DMS 273 (cell line): ENCODE measurements at regions not wholly inside any gene's neighbourhood (a gene's known extent, or its start where the extent isn't known, plus 50 kb on each side); places are given as distances from the start of the nearest gene placed in this dataset.
"Not testable (repeated sequence)": the region's sequence is repeated elsewhere in the genome, so short reads cannot be mapped to it uniquely, and the experiment has no call there.

Experiments
- DNase-seq: peaks from one replicate; lab custom pipeline; 2025; ENCODE audit not compliant: unreplicated experiment; lab: John Stamatoyannopoulos, UW

GRCh38 chr6:103122766-103123601 lies 1729.5 kb downstream of the GRIK2 start:
- peak; percentile 88 for DNase-seq

- DNase-seq, result no peak
Observed at GRCh38 chr6:103119056-103119455, 1725.5 kb downstream of the GRIK2 start.

DNA sequence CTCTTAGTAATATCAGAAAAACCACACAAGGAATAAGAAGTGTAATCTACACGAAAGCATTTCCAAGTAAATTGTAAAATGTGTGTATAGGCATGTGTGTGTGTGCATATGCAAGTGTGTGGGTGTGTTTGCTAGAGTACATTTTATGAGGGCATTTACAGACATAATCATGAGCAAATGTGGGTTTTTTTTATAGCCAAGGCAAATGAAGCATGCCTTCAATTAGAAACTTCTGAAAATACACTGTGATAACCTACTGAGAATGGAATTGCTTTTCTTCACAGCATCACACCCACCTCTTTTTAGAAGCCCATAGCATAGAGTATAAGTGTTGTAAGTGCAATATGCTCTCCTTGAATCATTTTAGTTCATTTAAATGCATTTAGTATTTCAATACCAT lies 1721.1 kb downstream of the GRIK2 start:
- DNase-seq, result no peak

GRCh38 chr6:103113416-103113815 lies 1719.9 kb downstream of the GRIK2 start:
- DNase-seq, result no peak

- no peak for DNase-seq
Observed at GRCh38 chr6:103107985-103108384, 1714.5 kb downstream of the GRIK2 start.

DNA sequence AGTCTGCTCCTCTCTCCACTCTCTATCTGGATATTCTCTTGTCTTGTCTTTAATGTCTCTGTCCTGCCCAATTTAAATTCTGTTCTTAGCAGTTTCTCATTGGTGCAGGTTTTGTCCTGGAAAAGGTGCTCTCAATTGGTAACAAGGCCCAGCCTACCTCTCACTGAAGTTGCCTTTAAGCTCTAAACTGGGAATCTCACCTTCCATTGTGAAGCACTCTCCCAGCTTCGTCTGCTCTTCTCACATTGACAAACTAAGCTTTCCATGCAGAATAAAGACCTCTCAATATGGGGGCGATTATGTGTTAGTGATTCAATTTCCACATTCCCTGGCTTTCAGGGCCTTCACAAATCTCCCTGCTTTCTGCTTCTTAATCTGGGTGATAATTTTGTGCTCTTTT lies 1712.2 kb downstream of the GRIK2 start:
- DNase-seq, result no peak

DNA sequence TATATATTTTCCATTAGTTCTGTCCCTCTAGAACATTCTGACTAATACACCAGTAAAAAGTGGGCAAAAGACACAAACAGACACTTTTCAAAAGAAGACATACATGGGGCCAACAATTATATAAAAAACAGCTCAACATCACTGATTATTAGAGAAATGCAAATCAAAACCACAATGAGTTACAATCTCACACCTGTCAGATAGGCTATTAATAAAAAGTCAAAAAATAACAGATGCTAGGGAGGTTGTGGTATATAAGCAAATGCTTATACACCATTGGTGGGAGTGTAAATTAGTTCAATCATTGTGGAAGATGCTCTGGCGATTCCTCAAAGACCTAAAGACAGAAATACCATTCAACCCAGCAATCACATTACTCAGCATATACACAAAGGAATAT lies 1707.8 kb downstream of the GRIK2 start:
- no peak for DNase-seq

GRCh38 chr6:103092414-103092813 lies 1698.9 kb downstream of the GRIK2 start:
- not testable (repeated sequence) for DNase-seq

GRCh38 chr6:103085801-103086200 lies 1692.3 kb downstream of the GRIK2 start:
- no peak for DNase-seq

- peak; percentile 60 for DNase-seq
Observed at GRCh38 chr6:103081876-103082630, 1688.5 kb downstream of the GRIK2 start.

- no peak for DNase-seq
Observed at GRCh38 chr6:103081126-103081525, 1687.6 kb downstream of the GRIK2 start.

GRCh38 chr6:103080497-103080896 lies 1687.0 kb downstream of the GRIK2 start:
- DNase-seq, result no peak

GRCh38 chr6:103079867-103080266 lies 1686.4 kb downstream of the GRIK2 start:
- no peak for DNase-seq

DNA sequence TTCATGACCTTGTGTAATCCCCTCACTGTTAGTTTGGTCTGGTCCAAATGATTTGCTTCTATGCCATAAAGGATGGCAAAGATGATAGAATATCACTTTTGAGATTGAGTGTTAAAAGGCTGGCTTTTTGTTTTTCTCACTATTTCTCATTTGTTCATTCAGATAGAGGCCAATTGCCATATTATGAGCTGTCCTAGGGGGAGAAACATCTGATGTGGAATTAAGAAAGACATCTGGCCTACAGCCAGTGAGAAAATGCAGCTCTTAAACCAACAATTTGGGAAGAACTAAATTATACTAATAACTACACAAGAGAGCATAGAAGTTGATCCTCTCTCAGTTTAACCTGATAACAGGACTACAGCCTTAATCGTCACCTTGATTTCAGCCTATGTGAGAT lies 1668.6 kb downstream of the GRIK2 start:
- DNase-seq, result no peak

GRCh38 chr6:103047567-103047966 lies 1654.1 kb downstream of the GRIK2 start:
- DNase-seq, result no peak

DNA sequence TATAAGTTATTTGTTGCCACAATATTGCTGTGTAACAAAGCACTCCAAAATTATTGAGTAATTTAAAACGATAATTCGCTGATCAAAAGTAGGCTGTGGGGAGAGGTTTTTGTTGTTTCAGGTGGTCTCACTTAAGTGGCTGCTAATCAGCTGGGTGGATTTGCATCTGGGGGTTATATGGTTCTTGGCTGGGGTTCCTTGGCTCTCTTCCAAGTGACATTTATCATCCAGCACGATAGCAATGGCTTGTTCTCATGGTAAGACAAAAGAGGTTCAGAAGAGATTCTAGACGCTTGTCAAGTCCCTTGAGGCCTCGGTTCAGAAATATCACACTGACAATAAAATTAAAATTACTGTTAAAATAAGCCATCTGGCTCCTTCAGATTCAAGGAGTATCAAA lies 1648.8 kb downstream of the GRIK2 start:
- no peak for DNase-seq

DNA sequence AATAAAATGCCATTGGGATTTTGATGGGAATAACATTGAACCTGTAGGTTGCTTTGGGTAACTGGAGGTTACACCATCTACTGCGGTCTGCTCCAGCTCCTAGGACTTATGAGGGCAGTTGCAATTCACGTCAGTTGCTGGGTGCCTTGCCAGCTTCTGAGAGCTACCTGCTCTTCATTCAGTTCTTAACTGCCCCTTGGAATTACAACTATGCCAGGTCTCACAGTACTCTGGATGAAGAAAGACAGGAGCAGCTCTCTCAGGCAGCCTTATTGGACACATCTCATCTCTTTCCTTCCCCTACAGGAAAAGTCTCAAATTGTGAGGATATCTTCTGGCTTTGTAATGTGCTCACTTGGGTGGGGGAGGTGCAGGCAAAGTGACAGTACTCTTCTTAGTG lies 1643.3 kb downstream of the GRIK2 start:
- no peak for DNase-seq

GRCh38 chr6:103027271-103027931 lies 1633.9 kb downstream of the GRIK2 start:
- no peak for DNase-seq

DNA sequence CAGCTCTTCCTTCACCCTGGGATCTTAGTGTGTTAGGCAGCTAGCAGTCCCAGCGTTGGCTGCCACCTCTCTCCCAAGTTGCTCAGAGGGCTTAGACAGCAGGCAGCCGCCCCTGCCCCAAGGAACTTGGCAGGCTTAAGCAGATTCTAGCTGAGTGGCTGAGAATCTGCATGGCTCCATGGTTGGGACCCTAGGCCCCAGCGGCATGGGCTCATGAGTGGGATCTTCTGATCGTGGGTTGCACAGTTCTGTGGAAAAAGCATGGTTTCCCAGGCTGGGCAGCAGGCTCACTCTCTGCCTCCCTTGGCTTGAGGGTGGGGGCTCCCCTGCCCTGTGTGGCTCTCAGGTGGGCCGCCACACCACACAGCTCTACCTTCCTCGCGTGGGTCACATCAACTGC lies 1624.9 kb downstream of the GRIK2 start:
- no peak for DNase-seq

DNA sequence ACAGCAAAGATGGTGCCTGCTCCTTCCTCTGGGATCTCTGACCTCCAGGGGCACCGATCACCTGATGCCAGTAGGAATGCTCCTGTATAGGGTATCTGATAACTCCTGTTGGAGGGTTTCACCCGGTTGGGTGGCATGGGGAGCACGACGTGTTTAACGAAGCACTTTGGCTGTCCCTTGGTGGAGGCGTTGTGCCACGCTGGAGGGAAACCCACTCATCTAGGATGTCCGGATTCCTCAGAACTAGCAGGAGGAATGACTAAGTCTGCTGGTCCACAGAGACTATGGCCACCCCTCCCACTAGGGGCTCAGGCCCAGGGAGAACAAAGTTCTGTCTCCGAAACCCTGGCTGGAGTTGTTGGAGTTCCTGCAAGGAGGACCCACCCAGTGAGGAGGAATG lies 1624.4 kb downstream of the GRIK2 start:
- no peak for DNase-seq

GRCh38 chr6:103011605-103012004 lies 1618.1 kb downstream of the GRIK2 start:
- no peak for DNase-seq

DNA sequence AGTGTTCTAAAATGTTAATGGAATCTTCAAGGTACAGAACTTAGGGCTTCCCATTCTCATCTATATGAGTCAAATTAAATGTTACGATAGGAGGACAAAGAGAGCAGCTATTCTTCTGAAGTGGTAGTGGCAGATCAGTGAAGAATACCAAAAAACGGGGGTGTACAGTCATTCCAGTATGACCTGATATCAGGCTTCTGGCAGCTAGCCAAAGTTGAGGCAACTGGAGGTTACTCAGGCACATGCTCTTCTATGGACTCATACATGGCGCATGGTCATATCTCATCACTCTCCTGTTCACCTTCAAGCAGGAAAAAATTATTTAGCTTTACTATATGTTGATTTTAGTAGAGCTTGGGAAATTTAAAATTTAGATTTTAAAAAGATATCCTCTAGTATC lies 1608.8 kb downstream of the GRIK2 start:
- peak; percentile 4 for DNase-seq
